ENCODE measurements at regions not wholly inside any gene's neighbourhood (a gene's known extent, or its start where the extent isn't known, plus 50 kb on each side); places are given as distances from the start of the nearest gene placed in this dataset.

DNA sequence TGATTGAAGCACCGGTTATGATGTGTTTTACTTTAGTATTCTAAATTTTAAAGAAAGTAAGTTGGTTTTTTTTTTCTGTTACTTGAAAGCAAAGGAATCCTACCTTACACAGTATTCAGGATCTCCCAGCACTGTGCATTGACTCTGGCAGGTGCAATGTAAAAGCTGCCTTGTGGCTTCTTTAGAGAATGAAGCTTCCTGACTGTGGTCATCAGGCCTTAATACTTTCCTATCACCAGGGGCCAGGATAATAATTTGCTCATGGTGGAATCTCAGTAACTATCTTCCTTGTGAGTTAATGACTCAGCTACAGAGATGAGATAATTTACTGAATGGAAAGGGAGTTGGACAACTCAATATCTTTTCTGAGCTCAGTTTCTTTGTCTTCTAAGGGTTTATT is 435.5 kb upstream of the ZNF608 start:
- TF ChIP-seq, protein P1, sequence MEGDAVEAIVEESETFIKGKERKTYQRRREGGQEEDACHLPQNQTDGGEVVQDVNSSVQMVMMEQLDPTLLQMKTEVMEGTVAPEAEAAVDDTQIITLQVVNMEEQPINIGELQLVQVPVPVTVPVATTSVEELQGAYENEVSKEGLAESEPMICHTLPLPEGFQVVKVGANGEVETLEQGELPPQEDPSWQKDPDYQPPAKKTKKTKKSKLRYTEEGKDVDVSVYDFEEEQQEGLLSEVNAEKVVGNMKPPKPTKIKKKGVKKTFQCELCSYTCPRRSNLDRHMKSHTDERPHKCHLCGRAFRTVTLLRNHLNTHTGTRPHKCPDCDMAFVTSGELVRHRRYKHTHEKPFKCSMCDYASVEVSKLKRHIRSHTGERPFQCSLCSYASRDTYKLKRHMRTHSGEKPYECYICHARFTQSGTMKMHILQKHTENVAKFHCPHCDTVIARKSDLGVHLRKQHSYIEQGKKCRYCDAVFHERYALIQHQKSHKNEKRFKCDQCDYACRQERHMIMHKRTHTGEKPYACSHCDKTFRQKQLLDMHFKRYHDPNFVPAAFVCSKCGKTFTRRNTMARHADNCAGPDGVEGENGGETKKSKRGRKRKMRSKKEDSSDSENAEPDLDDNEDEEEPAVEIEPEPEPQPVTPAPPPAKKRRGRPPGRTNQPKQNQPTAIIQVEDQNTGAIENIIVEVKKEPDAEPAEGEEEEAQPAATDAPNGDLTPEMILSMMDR (conservative IDR thresholded peaks at IDR 0.05; ENCODE audit: low read depth, low read length): no peak
- no peak for TF ChIP-seq EZH2phosphoT487 (IDR thresholded peaks at IDR 0.05; ENCODE audit: borderline replicate concordance, low read length)
